Fibroblast of villous mesenchyme (primary cell): ENCODE measurements at regions not wholly inside any gene's neighbourhood (a gene's known extent, or its start where the extent isn't known, plus 50 kb on each side); places are given as distances from the start of the nearest gene placed in this dataset.

Source experiments
- DNase-seq: peaks from one replicate; pipeline ENCODE4 v3.0.0-alpha.2; 2010; ENCODE audit warnings: low read depth
- H3K4me3 ChIP-seq: 2 replicates; pipeline ENCODE4 v1.5.1; 2011; ENCODE audit warnings: low read depth, mild to moderate bottlenecking, low read length
- CTCF ChIP-seq: IDR thresholded peaks from 2 replicates; pipeline ENCODE4 v1.5.1; 2012; ENCODE audit warnings: low read depth, mild to moderate bottlenecking, low read length; ENCODE audit not compliant: insufficient read depth

- DNase-seq = no peak
- no peak overlapping the region for H3K4me3 ChIP-seq
- no peak for TF ChIP-seq CTCF
Observed at GRCh38 chr5:66322786-66323528, 178.9 kb downstream of the SREK1 start.

- no peak overlapping the region for H3K4me3 ChIP-seq
- no peak for DNase-seq
- no peak for TF ChIP-seq CTCF
Observed at GRCh38 chr5:66323529-66323895, 179.4 kb downstream of the SREK1 start.

GRCh38 chr5:66324357-66324756 is 180.3 kb downstream of the SREK1 start:
- no peak for DNase-seq
- no peak for TF ChIP-seq CTCF
- no peak overlapping the region for H3K4me3 ChIP-seq

- DNase-seq = no peak
- TF ChIP-seq CTCF = no peak
- no peak overlapping the region for H3K4me3 ChIP-seq
Observed at GRCh38 chr5:66326276-66326675, 182.2 kb downstream of the SREK1 start.

DNA sequence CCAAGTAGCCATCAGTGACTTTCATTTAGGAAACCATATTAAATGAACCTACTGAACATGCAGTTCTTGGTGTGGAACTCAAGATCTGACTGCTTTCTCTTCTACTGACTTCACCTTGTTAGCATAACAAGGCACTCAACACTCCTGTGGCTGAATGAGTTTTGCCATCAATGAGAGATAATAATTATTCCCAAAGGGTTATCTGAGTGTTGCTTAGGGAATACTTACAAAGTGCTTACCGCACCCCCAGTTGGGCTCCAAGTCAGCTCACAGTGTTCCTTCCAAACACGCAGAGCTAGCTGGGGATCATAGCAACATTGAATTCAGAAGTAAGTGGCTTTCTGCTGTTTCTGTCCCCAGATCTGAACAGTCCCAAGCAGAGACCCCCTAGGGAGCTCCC is 182.9 kb downstream of the SREK1 start:
- no peak for TF ChIP-seq CTCF
- DNase-seq = no peak
- H3K4me3 ChIP-seq = no peak overlapping the region

DNA sequence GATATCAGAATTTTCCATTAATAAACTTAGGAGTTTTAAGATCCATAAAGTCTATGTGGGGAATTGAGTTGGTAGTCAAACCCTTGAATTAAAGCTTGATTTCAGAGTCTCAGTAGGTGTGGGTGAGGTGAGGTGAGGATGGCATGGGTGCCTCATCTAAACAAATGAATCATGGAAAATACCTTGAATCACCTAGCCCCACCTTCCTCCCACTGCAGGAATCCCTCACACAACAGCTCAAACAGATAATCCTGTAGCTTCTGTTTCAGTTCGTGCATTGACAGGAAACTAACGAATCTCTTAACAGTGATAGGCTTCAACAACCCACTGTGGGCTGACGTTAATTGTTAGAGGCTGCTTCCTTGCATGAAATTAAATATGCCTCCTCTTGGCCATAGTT is 185.0 kb downstream of the SREK1 start:
- no peak overlapping the region for H3K4me3 ChIP-seq
- no peak for TF ChIP-seq CTCF
- no peak for DNase-seq

DNA sequence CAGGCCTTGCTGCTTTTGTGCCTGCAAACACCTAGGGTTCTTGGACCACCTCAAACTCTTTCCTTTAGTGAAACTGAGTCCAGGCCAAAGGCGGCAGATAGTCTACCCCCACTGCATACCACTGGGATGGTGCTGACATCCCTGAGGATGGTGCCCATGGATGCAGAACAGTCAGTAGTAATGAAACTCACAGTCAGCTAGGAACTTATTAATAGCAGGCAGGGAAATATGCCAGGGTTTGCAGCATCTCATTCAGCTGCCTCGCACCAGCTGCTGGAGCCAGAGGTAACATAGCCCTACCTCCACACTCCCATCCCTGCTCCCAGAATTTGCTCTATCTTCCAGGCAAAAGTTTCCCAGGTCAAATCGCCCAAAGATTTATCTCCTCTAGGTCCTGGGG is 189.1 kb downstream of the SREK1 start:
- no peak for DNase-seq
- no peak for TF ChIP-seq CTCF
- no peak overlapping the region for H3K4me3 ChIP-seq
